ENCODE measurements at regions not wholly inside any gene's neighbourhood (a gene's known extent, or its start where the extent isn't known, plus 50 kb on each side); places are given as distances from the start of the nearest gene placed in this dataset.

DNA sequence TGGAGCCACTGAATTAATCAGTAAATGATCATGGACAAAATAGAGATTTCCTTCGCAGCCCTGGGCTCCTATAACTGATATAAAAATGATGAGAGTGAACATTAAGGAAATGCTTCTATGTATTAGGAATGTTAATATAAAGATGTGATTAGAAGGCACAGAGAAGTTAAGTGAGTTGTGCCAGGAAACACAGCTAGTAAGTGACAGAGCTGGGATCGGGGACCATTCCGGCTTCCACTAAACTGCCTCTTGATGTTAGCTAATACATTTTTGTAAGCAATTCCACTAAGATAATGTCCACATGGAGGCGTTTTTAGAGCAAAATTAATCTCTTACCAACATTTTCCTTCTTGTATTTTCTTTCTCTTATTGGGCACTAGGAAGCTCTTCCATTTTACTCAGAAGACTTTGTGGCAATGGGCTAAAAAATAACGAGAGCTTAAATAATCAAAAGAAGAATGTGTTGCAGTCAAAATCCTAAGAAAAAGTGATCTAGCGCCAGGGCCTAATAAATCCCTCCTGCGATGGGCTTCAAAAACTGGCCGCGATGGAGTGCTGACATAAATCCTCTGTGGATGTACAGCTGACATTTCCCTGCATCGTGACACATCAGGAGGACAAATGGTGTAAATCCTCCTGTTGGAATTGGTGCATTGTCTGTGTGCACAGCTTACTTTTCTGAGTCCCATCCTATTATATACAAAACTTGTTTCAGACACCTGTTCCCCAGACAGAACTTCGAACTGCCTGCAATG is 326.1 kb upstream of the MAF start:
- no peak for TF ChIP-seq EZH2 (IDR thresholded peaks at IDR 0.05; ENCODE audit: borderline replicate concordance, low read length)
- TF ChIP-seq, protein P1, sequence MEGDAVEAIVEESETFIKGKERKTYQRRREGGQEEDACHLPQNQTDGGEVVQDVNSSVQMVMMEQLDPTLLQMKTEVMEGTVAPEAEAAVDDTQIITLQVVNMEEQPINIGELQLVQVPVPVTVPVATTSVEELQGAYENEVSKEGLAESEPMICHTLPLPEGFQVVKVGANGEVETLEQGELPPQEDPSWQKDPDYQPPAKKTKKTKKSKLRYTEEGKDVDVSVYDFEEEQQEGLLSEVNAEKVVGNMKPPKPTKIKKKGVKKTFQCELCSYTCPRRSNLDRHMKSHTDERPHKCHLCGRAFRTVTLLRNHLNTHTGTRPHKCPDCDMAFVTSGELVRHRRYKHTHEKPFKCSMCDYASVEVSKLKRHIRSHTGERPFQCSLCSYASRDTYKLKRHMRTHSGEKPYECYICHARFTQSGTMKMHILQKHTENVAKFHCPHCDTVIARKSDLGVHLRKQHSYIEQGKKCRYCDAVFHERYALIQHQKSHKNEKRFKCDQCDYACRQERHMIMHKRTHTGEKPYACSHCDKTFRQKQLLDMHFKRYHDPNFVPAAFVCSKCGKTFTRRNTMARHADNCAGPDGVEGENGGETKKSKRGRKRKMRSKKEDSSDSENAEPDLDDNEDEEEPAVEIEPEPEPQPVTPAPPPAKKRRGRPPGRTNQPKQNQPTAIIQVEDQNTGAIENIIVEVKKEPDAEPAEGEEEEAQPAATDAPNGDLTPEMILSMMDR (conservative IDR thresholded peaks at IDR 0.05 in 1 of 2, IDR thresholded peaks at IDR 0.05 in 1 of 2; ENCODE audit: extremely low read depth in 1 of 2, insufficient read depth in 1 of 2, low read depth in 1 of 2, low read length in 2 of 2), result no peak
